ENCODE measurements at regions not wholly inside any gene's neighbourhood (a gene's known extent, or its start where the extent isn't known, plus 50 kb on each side); places are given as distances from the start of the nearest gene placed in this dataset.

- H3K9me3 Mint-ChIP-seq: peaks cover 0 to 3% (median 0%) of the 10 kb centered on the region in 7 donors
- H3K27ac Mint-ChIP-seq: no peak overlapping the region
- intact Hi-C loops (cut with micrococcal nuclease): no loop called here
- 0% methylated on average over 12 of the region's 12 CpGs for WGBS (ENCODE audit: insufficient coverage)
- DNase-seq: no peak
- H3K9me3 ChIP-seq (replicated peaks in 1 of 2; ENCODE audit: control insufficient read depth in 1 of 2, insufficient read depth in 1 of 2, low read length in 2 of 2): no peaks in the 10 kb centered on the region
- no peaks in the 10 kb centered on the region for H4K20me1 ChIP-seq (ENCODE audit: insufficient read depth, low read length)
- no peak overlapping the region for H3K4me2 ChIP-seq (replicated peaks; ENCODE audit: extremely low read depth, low read length, poor library complexity, severe bottlenecking)
- H3K27ac ChIP-seq (ENCODE audit: low read depth in 1 of 2, low read length in 2 of 2): no peak overlapping the region
- H3K4me1 Mint-ChIP-seq: peaks cover 32% of the 10 kb centered on the region
- no peak overlapping the region for H3K4me3 Mint-ChIP-seq
- peaks cover 16 to 33% of the 10 kb centered on the region in 2 donors for H3K4me1 ChIP-seq (ENCODE audit: control insufficient read depth in 1 of 2, insufficient read depth in 2 of 2, low read length in 2 of 2)
- peaks cover 3 to 16% (median 14%) of the 10 kb centered on the region in 3 donors for H3K27me3 Mint-ChIP-seq (ENCODE audit: low read depth in 3 of 3)
- H3K36me3 ChIP-seq (replicated peaks in 1 of 2; ENCODE audit: control insufficient read depth in 1 of 2, insufficient read depth in 2 of 2, low read length in 2 of 2): no peaks in the 10 kb centered on the region
- no peaks in the 10 kb centered on the region for H3K27me3 ChIP-seq (ENCODE audit: control insufficient read depth in 2 of 2, insufficient read depth in 2 of 2, low read length in 2 of 2)
- no peak overlapping the region for H3K9ac ChIP-seq (ENCODE audit: insufficient read depth, low read length, poor library complexity, severe bottlenecking)
- no peaks in the 10 kb centered on the region for H3K36me3 Mint-ChIP-seq
- no peak for TF ChIP-seq CTCF (IDR thresholded peaks at IDR 0.05)
- H3K79me2 ChIP-seq (ENCODE audit: insufficient read depth, low read length): no peaks in the 10 kb centered on the region
- H2AFZ ChIP-seq (ENCODE audit: insufficient read depth, low read depth, low read length, poor library complexity, severe bottlenecking): peak overlapping the region; percentile 2
- H3K4me3 ChIP-seq (replicated peaks in 1 of 3; ENCODE audit: low read depth in 2 of 3, low read length in 3 of 3): no peak overlapping the region
Observed at GRCh38 chr6:43924222-43924702, 154.3 kb downstream of the VEGFA start.

DNA sequence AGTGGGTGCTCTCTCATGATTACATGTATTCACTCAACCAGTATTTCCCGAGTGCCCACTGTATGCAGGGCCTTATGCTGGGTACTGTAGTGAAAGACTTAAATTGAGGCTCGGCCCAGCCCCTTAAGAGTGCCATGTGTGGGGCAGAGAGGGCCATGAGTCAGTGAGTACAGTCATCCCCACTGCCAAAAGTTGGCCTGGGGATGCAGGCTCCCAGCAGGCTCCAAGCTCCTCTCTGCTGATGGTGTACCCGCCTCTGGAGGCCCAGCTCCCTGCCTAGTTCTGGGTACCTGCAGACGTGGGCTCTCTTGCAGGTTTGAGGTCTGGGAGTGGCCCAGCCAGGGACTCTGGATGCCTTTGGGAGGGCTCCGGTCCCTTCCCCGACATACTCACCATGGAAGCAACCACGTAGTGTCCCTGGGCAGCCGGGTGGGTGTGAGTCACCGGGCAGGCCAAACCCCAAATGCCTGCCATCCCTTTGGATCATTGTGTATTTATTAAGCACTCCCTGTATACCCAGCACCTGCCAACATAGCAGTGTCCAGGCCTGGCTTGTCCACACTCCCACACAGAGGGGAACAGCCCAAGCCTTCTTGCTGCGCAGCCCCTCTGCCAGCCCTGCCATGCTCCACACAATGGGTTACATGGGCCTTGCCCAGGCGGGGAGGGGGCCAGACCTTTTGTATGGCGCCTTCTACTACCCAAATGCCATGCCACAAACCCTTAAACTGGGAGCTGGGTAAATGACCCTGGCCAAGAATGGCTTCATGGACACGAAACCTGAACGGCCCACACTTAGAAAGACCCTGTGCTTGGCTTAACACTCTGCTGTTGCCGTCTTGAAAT is 153.6 kb downstream of the VEGFA start:
- Histone ChIP-seq H3K4me1 (ENCODE audit: control insufficient read depth in 1 of 2, insufficient read depth in 2 of 2, low read length in 2 of 2) (peaks cover 16 to 33% of the 10 kb centered on the region in 2 donors), H3K9me3 (replicated peaks in 1 of 2; ENCODE audit: control insufficient read depth in 1 of 2, insufficient read depth in 1 of 2, low read length in 2 of 2) (no peaks in the 10 kb centered on the region), H3K4me2 (replicated peaks; ENCODE audit: extremely low read depth, low read length, poor library complexity, severe bottlenecking) (no peak overlapping the region), H3K27ac (ENCODE audit: low read depth in 1 of 2, low read length in 2 of 2) (no peak overlapping the region), H3K36me3 (replicated peaks in 1 of 2; ENCODE audit: control insufficient read depth in 1 of 2, insufficient read depth in 2 of 2, low read length in 2 of 2) (no peaks in the 10 kb centered on the region), H2AFZ (ENCODE audit: insufficient read depth, low read depth, low read length, poor library complexity, severe bottlenecking) (no peak overlapping the region), H3K27me3 (ENCODE audit: control insufficient read depth in 2 of 2, insufficient read depth in 2 of 2, low read length in 2 of 2) (no peaks in the 10 kb centered on the region), H4K20me1 (ENCODE audit: insufficient read depth, low read length) (no peaks in the 10 kb centered on the region), H3K9ac (ENCODE audit: insufficient read depth, low read length, poor library complexity, severe bottlenecking) (no peak overlapping the region), H3K79me2 (ENCODE audit: insufficient read depth, low read length) (no peaks in the 10 kb centered on the region), H3K4me3 (replicated peaks in 1 of 3; ENCODE audit: low read depth in 2 of 3, low read length in 3 of 3) (no peak overlapping the region)
- intact Hi-C loops (cut with micrococcal nuclease): no loop called here
- Mint-ChIP-seq H3K9me3 (peaks cover 0 to 3% (median 0%) of the 10 kb centered on the region in 7 donors), H3K27ac (no peak overlapping the region), H3K4me3 (no peak overlapping the region), H3K27me3 (ENCODE audit: low read depth in 3 of 3) (peaks cover 6 to 17% (median 14%) of the 10 kb centered on the region in 3 donors), H3K36me3 (no peaks in the 10 kb centered on the region), H3K4me1 (peaks cover 32% of the 10 kb centered on the region)
- 73% methylated on average over 14 of the region's 15 CpGs for WGBS (ENCODE audit: insufficient coverage)
- no peak for DNase-seq
- TF ChIP-seq CTCF (IDR thresholded peaks at IDR 0.05): no peak

Data from CD14-positive monocyte (primary cell).